Smooth muscle cell (in vitro differentiated cells): ENCODE measurements at regions not wholly inside any gene's neighbourhood (a gene's known extent, or its start where the extent isn't known, plus 50 kb on each side); places are given as distances from the start of the nearest gene placed in this dataset.

ENCODE experiments used
- DNase-seq: peaks from one replicate; lab custom pipeline; 2025; ENCODE audit not compliant: unreplicated experiment; lab: John Stamatoyannopoulos, UW
- H2AFZ ChIP-seq: fragments of 200-600 bp; sonication (generic); 2 replicates; pipeline ENCODE4 v1.6.0; 2016; ENCODE audit warnings: antibody characterized with exemption, low read depth, mild to moderate bottlenecking
- H3F3A ChIP-seq: fragments of 200-600 bp; sonication (generic); 2 replicates; pipeline ENCODE4 v1.6.0; 2017; ENCODE audit warnings: antibody characterized with exemption, low read depth
- H3K27ac ChIP-seq: fragments of 200-600 bp; sonication (generic); 2 replicates; pipeline ENCODE4 v1.5.1; 2016; ENCODE audit warnings: low read depth, mild to moderate bottlenecking
- H3K27me3 ChIP-seq: fragments of 200-600 bp; sonication (generic); 2 replicates; pipeline ENCODE4 v1.6.1; 2016; ENCODE audit warnings: low read depth, mild to moderate bottlenecking
- H3K36me3 ChIP-seq: fragments of 200-600 bp; sonication (generic); 2 replicates; pipeline ENCODE4 v1.5.1; 2016; ENCODE audit warnings: low read depth
- H3K4me1 ChIP-seq: fragments of 200-600 bp; sonication (generic); 2 replicates; pipeline ENCODE4 v1.5.1; 2016; ENCODE audit warnings: low read depth
- H3K4me2 ChIP-seq: fragments of 200-600 bp; sonication (generic); 2 replicates; pipeline ENCODE4 v1.6.0; 2016; ENCODE audit warnings: mild to moderate bottlenecking
- H3K4me3 ChIP-seq: fragments of 200-600 bp; sonication (generic); 2 replicates; pipeline ENCODE4 v1.5.1; 2016; ENCODE audit warnings: mild to moderate bottlenecking
- H3K79me2 ChIP-seq: fragments of 200-600 bp; sonication (generic); 2 replicates; pipeline ENCODE4 v1.6.0; 2016; ENCODE audit warnings: low read depth, mild to moderate bottlenecking
- H3K9ac ChIP-seq: fragments of 200-600 bp; sonication (generic); 2 replicates; pipeline ENCODE4 v1.6.0; 2016; ENCODE audit warnings: low read depth
- H3K9me3 ChIP-seq: fragments of 200-600 bp; sonication (generic); replicated peaks from 2 replicates; pipeline ENCODE4 v1.5.1; 2016; ENCODE audit warnings: low read depth
- H4K20me1 ChIP-seq: fragments of 200-600 bp; sonication (generic); 2 replicates; pipeline ENCODE4 v1.6.0; 2016; ENCODE audit warnings: low read depth
- CTCF ChIP-seq: fragments of 200-600 bp; sonication (generic); IDR thresholded peaks from 2 replicates; pipeline ENCODE4 v1.5.1; 2017; ENCODE audit warnings: borderline replicate concordance, mild to moderate bottlenecking, antibody characterized with exemption; ENCODE audit not compliant: insufficient read depth, poor library complexity, severe bottlenecking
- WGBS: methylation state at CpG from one replicate; pipeline ENCODE4 v1.1.7; 2016; ENCODE audit warnings: low lambda C conversion rate; 5-methylcytosine and 5-hydroxymethylcytosine counted together

GRCh38 chr18:37902344-37902743 is 336.7 kb upstream of the CELF4 start:
- no peak overlapping the region for H3K9ac ChIP-seq
- no peak for TF ChIP-seq CTCF
- H3K27ac ChIP-seq, result no peak overlapping the region
- no peaks in the 10 kb centered on the region for H4K20me1 ChIP-seq
- no peak overlapping the region for H3K4me2 ChIP-seq
- WGBS, result 99% methylated on average over 2 of the region's 2 CpGs
- no peak overlapping the region for H3K4me3 ChIP-seq
- no peaks in the 10 kb centered on the region for H3K36me3 ChIP-seq
- H2AFZ ChIP-seq, result no peak overlapping the region
- no peaks in the 10 kb centered on the region for H3K79me2 ChIP-seq
- H3K4me1 ChIP-seq, result no peaks in the 10 kb centered on the region
- H3F3A ChIP-seq, result no peaks in the 10 kb centered on the region
- H3K9me3 ChIP-seq, result no peaks in the 10 kb centered on the region
- DNase-seq, result no peak
- H3K27me3 ChIP-seq, result peaks cover 7% of the 10 kb centered on the region

GRCh38 chr18:37900326-37900725 is 334.7 kb upstream of the CELF4 start:
- no peaks in the 10 kb centered on the region for H3K4me1 ChIP-seq
- H3K79me2 ChIP-seq, result no peaks in the 10 kb centered on the region
- H3K27ac ChIP-seq, result no peak overlapping the region
- H3F3A ChIP-seq, result no peaks in the 10 kb centered on the region
- H3K4me3 ChIP-seq, result no peak overlapping the region
- H4K20me1 ChIP-seq, result no peaks in the 10 kb centered on the region
- H3K9me3 ChIP-seq, result no peaks in the 10 kb centered on the region
- H3K27me3 ChIP-seq, result peaks cover 7% of the 10 kb centered on the region
- 68% methylated on average over 2 of the region's 2 CpGs for WGBS
- TF ChIP-seq CTCF, result no peak
- H2AFZ ChIP-seq, result no peak overlapping the region
- H3K4me2 ChIP-seq, result no peak overlapping the region
- no peak for DNase-seq
- no peaks in the 10 kb centered on the region for H3K36me3 ChIP-seq
- no peak overlapping the region for H3K9ac ChIP-seq

GRCh38 chr18:37889963-37890362 is 324.4 kb upstream of the CELF4 start:
- H3K27me3 ChIP-seq, result no peaks in the 10 kb centered on the region
- H3K27ac ChIP-seq, result no peak overlapping the region
- DNase-seq, result no peak
- H3K4me1 ChIP-seq, result no peaks in the 10 kb centered on the region
- 84% methylated on average over 5 of the region's 5 CpGs for WGBS
- H3K9ac ChIP-seq, result no peak overlapping the region
- H3K4me2 ChIP-seq, result no peak overlapping the region
- no peaks in the 10 kb centered on the region for H4K20me1 ChIP-seq
- no peaks in the 10 kb centered on the region for H3K9me3 ChIP-seq
- no peaks in the 10 kb centered on the region for H3K36me3 ChIP-seq
- no peaks in the 10 kb centered on the region for H3F3A ChIP-seq
- TF ChIP-seq CTCF, result no peak
- no peaks in the 10 kb centered on the region for H3K79me2 ChIP-seq
- no peak overlapping the region for H2AFZ ChIP-seq
- no peak overlapping the region for H3K4me3 ChIP-seq

- Histone ChIP-seq H3K9ac (no peak overlapping the region), H3K4me1 (no peaks in the 10 kb centered on the region), H3K27ac (no peak overlapping the region), H3F3A (no peaks in the 10 kb centered on the region), H3K27me3 (no peaks in the 10 kb centered on the region), H3K36me3 (no peaks in the 10 kb centered on the region), H2AFZ (no peak overlapping the region), H4K20me1 (no peaks in the 10 kb centered on the region), H3K79me2 (no peaks in the 10 kb centered on the region), H3K4me2 (no peak overlapping the region), H3K4me3 (no peak overlapping the region), H3K9me3 (no peaks in the 10 kb centered on the region)
- no peak for DNase-seq
- 83% methylated on average over 1 of the region's 1 CpG for WGBS
- TF ChIP-seq CTCF, result no peak
Observed at GRCh38 chr18:37874721-37875120, 309.1 kb upstream of the CELF4 start.
